Endothelial cell of umbilical vein (primary cell): ENCODE measurements at regions not wholly inside any gene's neighbourhood (a gene's known extent, or its start where the extent isn't known, plus 50 kb on each side); places are given as distances from the start of the nearest gene placed in this dataset.

ENCODE experiments used
- BruUV-seq: library from RNA; stranded (reverse); fragments of 400-500 nt; replicated peaks from 2 replicates; lab custom pipeline; 2021; lab: Mats Ljungman, UMichigan
- CTCF ChIA-PET: fragments of 300-600, 350-600 bp; sonication (Branson Sonifier 250); formaldehyde crosslinking; loops from one replicate; lab custom pipeline; 2021; ENCODE audit warnings: antibody characterized with exemption, inconsistent platforms; lab: Charles Lee
- POLR2A ChIA-PET: fragments of 300-600, 350-600 bp; sonication (Branson Sonifier 250); formaldehyde crosslinking; loops from one replicate; lab custom pipeline; 2021; ENCODE audit warnings: antibody characterized with exemption, inconsistent platforms; lab: Charles Lee
- DNase-seq: peaks from one replicate; pipeline ENCODE4 v3.0.0-alpha.2; 2011; ENCODE audit warnings: low read depth, low spot score
- FAIRE-seq: peaks from 2 replicates; lab custom pipeline; 2011; peaks lifted over from hg19 to GRCh38; lab: Jason Lieb, UNC
- H2AFZ ChIP-seq: 2 replicates; pipeline ENCODE4 v1.6.0; 2012; ENCODE audit warnings: low read depth, low read length, control low read depth, inconsistent platforms
- H3K27ac ChIP-seq: 2 replicates; pipeline ENCODE4 v1.5.1; 2011; ENCODE audit warnings: low read depth, mild to moderate bottlenecking, control low read depth, low read length, moderate library complexity; ENCODE audit not compliant: insufficient read depth
- H3K27me3 ChIP-seq, 2 experiments: 2 replicates each; pipeline versions ENCODE4 v1.6.0 to v1.6.1; 2011; ENCODE audit warnings: low read length in 2 of 2, mixed read lengths in 1 of 2; ENCODE audit not compliant: control insufficient read depth in 2 of 2, insufficient read depth in 2 of 2
- H3K36me3 ChIP-seq, 2 experiments: 2 replicates in 1 of 2; 3 replicates in 1 of 2; pipeline ENCODE4 v1.5.1; 2011; ENCODE audit warnings: low read length in 2 of 2, mild to moderate bottlenecking in 1 of 2, moderate library complexity in 1 of 2; ENCODE audit not compliant: control insufficient read depth in 2 of 2, insufficient read depth in 2 of 2; ENCODE audit errors: extremely low read depth in 1 of 2
- H3K4me1 ChIP-seq: 3 replicates; pipeline ENCODE4 v1.5.1; 2011; ENCODE audit warnings: mild to moderate bottlenecking, low read length; ENCODE audit not compliant: control insufficient read depth, insufficient read depth; ENCODE audit errors: extremely low read depth
- H3K4me2 ChIP-seq: 2 replicates; pipeline ENCODE4 v1.6.1; 2011; ENCODE audit warnings: low read length, control low read depth, mixed read lengths; ENCODE audit not compliant: insufficient read depth
- H3K4me3 ChIP-seq, 3 experiments: fragments of 200-600 bp in 1 of 3; sonication (generic), shearing (Covaris generic) in 1 of 3; replicated peaks in 1 of 3; 2 replicates each; pipeline ENCODE4 v1.5.1; 2011 to 2016; ENCODE audit warnings: control low read depth in 3 of 3, low read length in 3 of 3, mild to moderate bottlenecking in 2 of 3, inconsistent platforms in 1 of 3, low read depth in 1 of 3, moderate library complexity in 1 of 3; ENCODE audit not compliant: insufficient read depth in 1 of 3
- H3K79me2 ChIP-seq: 2 replicates; pipeline ENCODE4 v1.6.0; 2012; ENCODE audit warnings: low read length, inconsistent platforms; ENCODE audit not compliant: control insufficient read depth, insufficient read depth
- H3K9ac ChIP-seq: replicated peaks from 2 replicates; pipeline ENCODE3; 2011; ENCODE audit warnings: low read length, control low read depth; ENCODE audit not compliant: insufficient read depth; ENCODE audit errors: extremely low read depth
- H3K9me1 ChIP-seq: replicated peaks from 3 replicates; pipeline ENCODE4 v1.6.0; 2011; ENCODE audit warnings: mild to moderate bottlenecking, low read length; ENCODE audit not compliant: control insufficient read depth, insufficient read depth; ENCODE audit errors: extremely low read depth
- H3K9me3 ChIP-seq: replicated peaks from 2 replicates; pipeline ENCODE4 v1.5.1; 2012; ENCODE audit warnings: low read length, inconsistent platforms; ENCODE audit not compliant: control insufficient read depth, insufficient read depth
- H4K20me1 ChIP-seq: replicated peaks from 2 replicates; pipeline ENCODE3; 2011; ENCODE audit warnings: mild to moderate bottlenecking, low read length; ENCODE audit not compliant: control insufficient read depth, insufficient read depth; ENCODE audit errors: extremely low read depth
- CTCF ChIP-seq, 2 donors: IDR thresholded peaks; 1 replicate in 1 of 2; 2 replicates in 1 of 2; pipeline ENCODE4 v1.5.1; 2011; ENCODE audit warnings: low read length in 2 of 2, mild to moderate bottlenecking in 2 of 2, moderate library complexity in 2 of 2, control low read depth in 1 of 2, inconsistent platforms in 1 of 2, low read depth in 1 of 2; ENCODE audit not compliant: insufficient read depth in 1 of 2; ENCODE audit errors: extremely low read depth in 1 of 2
- EZH2 ChIP-seq: IDR thresholded peaks from 2 replicates; pipeline ENCODE4 v1.6.1; 2012; ENCODE audit warnings: borderline replicate concordance, low read depth, mild to moderate bottlenecking, moderate library complexity, low read length, inconsistent platforms; ENCODE audit not compliant: severe bottlenecking
- FOS ChIP-seq: IDR thresholded peaks from 2 replicates; pipeline ENCODE4 v1.6.1; 2011; ENCODE audit warnings: mild to moderate bottlenecking, low read length, moderate library complexity, borderline replicate concordance; ENCODE audit not compliant: insufficient read depth
- GATA2 ChIP-seq: IDR thresholded peaks from 2 replicates; pipeline ENCODE4 v1.7.0; 2011; ENCODE audit warnings: low read depth, mild to moderate bottlenecking, moderate library complexity, mixed read lengths, low read length; ENCODE audit not compliant: insufficient read length, insufficient read depth
- JUN ChIP-seq: IDR thresholded peaks from 2 replicates; pipeline ENCODE4 v1.6.1; 2011; ENCODE audit warnings: borderline replicate concordance, low read depth; ENCODE audit not compliant: insufficient read length, insufficient read depth
- MAX ChIP-seq: IDR thresholded peaks from 2 replicates; pipeline ENCODE4 v1.6.1; 2011; ENCODE audit not compliant: insufficient read depth, insufficient read length
- MYC ChIP-seq: IDR thresholded peaks from one replicate; pipeline ENCODE4 v1.6.1; 2011; ENCODE audit warnings: mild to moderate bottlenecking, low read depth, low read length
- POLR2A ChIP-seq: IDR thresholded peaks from 2 replicates; pipeline ENCODE4 v1.6.1; 2012; ENCODE audit warnings: low read depth, mild to moderate bottlenecking, control low read depth, low read length
- POLR2AphosphoS5 ChIP-seq: IDR thresholded peaks from 2 replicates; pipeline ENCODE4 v1.6.1; 2012; ENCODE audit warnings: low read depth, mild to moderate bottlenecking, control low read depth, low read length, moderate library complexity; ENCODE audit not compliant: insufficient read depth
- dilution Hi-C: fragments of 300-500 bp; cut with MboI; formaldehyde crosslinking; loops from one replicate; pipeline ENCODE4 v1.15.0; 2019; ENCODE audit warnings: low sequenced_read_pairs; ENCODE audit not compliant: extremely low pct_ligation_motif_present
- intact Hi-C: fragments of 100-400 bp; cut with micrococcal nuclease; formaldehyde crosslinking; loops from one replicate; pipeline ENCODE4 v1.10.0; 2022

GRCh38 chr22:48595511-48595905 is 1232.2 kb downstream of the BRD1 start:
- dilution Hi-C loops = no loop called here
- BruUV-seq = no TSS peak
- intact Hi-C loops = no loop called here
- no peak overlapping the region for H3K4me2 ChIP-seq
- no peak overlapping the region for H3K9ac ChIP-seq
- no peak overlapping the region for H3K4me3 ChIP-seq
- H3K27me3 ChIP-seq = no peaks in the 10 kb centered on the region
- H4K20me1 ChIP-seq = no peaks in the 10 kb centered on the region
- H3K4me1 ChIP-seq = no peaks in the 10 kb centered on the region
- CTCF ChIA-PET = no interaction called here
- H3K36me3 ChIP-seq = no peaks in the 10 kb centered on the region
- no peak for TF ChIP-seq MAX
- no peak for TF ChIP-seq CTCF (IDR thresholded peaks at IDR 0.05; ENCODE audit: extremely low read depth in 1 of 2, insufficient read depth in 1 of 2, low read depth in 1 of 2, low read length in 2 of 2)
- no peak for TF ChIP-seq POLR2A
- TF ChIP-seq POLR2AphosphoS5 = no peak
- no peak for TF ChIP-seq GATA2
- TF ChIP-seq FOS = no peak
- no peak for TF ChIP-seq EZH2
- no peak for TF ChIP-seq MYC
- TF ChIP-seq JUN = no peak
- no peak for DNase-seq
- FAIRE-seq = no peak
- POLR2A ChIA-PET = no interaction called here
- no peak overlapping the region for H3K27ac ChIP-seq
- peaks cover 7% of the 10 kb centered on the region for H3K9me3 ChIP-seq
- H3K79me2 ChIP-seq = no peaks in the 10 kb centered on the region
- H2AFZ ChIP-seq = no peak overlapping the region
- H3K9me1 ChIP-seq = no peaks in the 10 kb centered on the region
